ENCODE measurements at regions not wholly inside any gene's neighbourhood (a gene's known extent, or its start where the extent isn't known, plus 50 kb on each side); places are given as distances from the start of the nearest gene placed in this dataset.

- ATAC-seq (ENCODE audit: insufficient read depth, low read depth) (no peak), DNase-seq (no peak)
- no peak overlapping the region for H3K9ac ChIP-seq (ENCODE audit: low read depth, low read length)
- TF ChIP-seq EZH2 (IDR thresholded peaks at IDR 0.05; ENCODE audit: borderline replicate concordance, low read depth, low read length, severe bottlenecking), result no peak
- no peak for TF ChIP-seq CTCF (IDR thresholded peaks at IDR 0.05; ENCODE audit: borderline replicate concordance, extremely low read depth, low read length, poor library complexity, severe bottlenecking)
- no peak overlapping the region for H3K4me3 ChIP-seq (ENCODE audit: low read depth in 1 of 2, low read length in 2 of 2)
- no peaks in the 10 kb centered on the region for H3K79me2 ChIP-seq (ENCODE audit: insufficient read depth, low read length)
- no peak overlapping the region for H2AFZ ChIP-seq (ENCODE audit: low read depth, low read length)
- no peak overlapping the region for H3K27ac ChIP-seq (ENCODE audit: low read length)
- no peaks in the 10 kb centered on the region for H3K9me3 ChIP-seq (ENCODE audit: insufficient read depth, low read length, severe bottlenecking)
- H4K20me1 ChIP-seq (ENCODE audit: insufficient read depth, low read length), result peaks cover 1% of the 10 kb centered on the region; the same call in 1 of the 2 replicates
- H3K4me2 ChIP-seq (ENCODE audit: insufficient read depth, low read length), result no peak overlapping the region
- no peaks in the 10 kb centered on the region for H3K36me3 ChIP-seq (ENCODE audit: insufficient read depth, low read length)
- H3K27me3 ChIP-seq (ENCODE audit: insufficient read depth, low read length, poor library complexity), result peaks cover 6% of the 10 kb centered on the region
- H3K4me1 ChIP-seq (ENCODE audit: insufficient read depth, low read length), result no peaks in the 10 kb centered on the region
Measured at GRCh38 chr17:79353016-79353415, 257.8 kb downstream of the RBFOX3 start.

GRCh38 chr17:79350533-79350932 is 260.3 kb downstream of the RBFOX3 start:
- TF ChIP-seq EZH2 (IDR thresholded peaks at IDR 0.05; ENCODE audit: borderline replicate concordance, low read depth, low read length, severe bottlenecking) (no peak), CTCF (IDR thresholded peaks at IDR 0.05; ENCODE audit: borderline replicate concordance, extremely low read depth, low read length, poor library complexity, severe bottlenecking) (no peak)
- DNase-seq (no peak), ATAC-seq (ENCODE audit: insufficient read depth, low read depth) (no peak)
- H3K27me3 ChIP-seq (ENCODE audit: insufficient read depth, low read length, poor library complexity), result peaks cover 15% of the 10 kb centered on the region
- H4K20me1 ChIP-seq (ENCODE audit: insufficient read depth, low read length), result peaks cover 4% of the 10 kb centered on the region; the same call in 1 of the 2 replicates
- H3K9me3 ChIP-seq (ENCODE audit: insufficient read depth, low read length, severe bottlenecking), result no peaks in the 10 kb centered on the region
- H3K4me2 ChIP-seq (ENCODE audit: insufficient read depth, low read length), result no peak overlapping the region
- H3K4me1 ChIP-seq (ENCODE audit: insufficient read depth, low read length), result no peaks in the 10 kb centered on the region
- no peaks in the 10 kb centered on the region for H3K36me3 ChIP-seq (ENCODE audit: insufficient read depth, low read length)
- H3K27ac ChIP-seq (ENCODE audit: low read length), result no peak overlapping the region
- no peak overlapping the region for H3K9ac ChIP-seq (ENCODE audit: low read depth, low read length)
- H2AFZ ChIP-seq (ENCODE audit: low read depth, low read length), result no peak overlapping the region
- H3K4me3 ChIP-seq (ENCODE audit: low read depth in 1 of 2, low read length in 2 of 2), result no peak overlapping the region
- no peaks in the 10 kb centered on the region for H3K79me2 ChIP-seq (ENCODE audit: insufficient read depth, low read length)

GRCh38 chr17:79349506-79350400 is 261.1 kb downstream of the RBFOX3 start:
- ATAC-seq (ENCODE audit: insufficient read depth, low read depth) (no peak), DNase-seq (no peak)
- Histone ChIP-seq H3K4me1 (ENCODE audit: insufficient read depth, low read length) (no peaks in the 10 kb centered on the region), H3K27ac (ENCODE audit: low read length) (no peak overlapping the region), H3K9ac (ENCODE audit: low read depth, low read length) (no peak overlapping the region), H4K20me1 (ENCODE audit: insufficient read depth, low read length) (peaks cover 4% of the 10 kb centered on the region; the same call in 1 of the 2 replicates), H3K27me3 (ENCODE audit: insufficient read depth, low read length, poor library complexity) (peaks cover 15% of the 10 kb centered on the region), H3K4me3 (ENCODE audit: low read depth in 1 of 2, low read length in 2 of 2) (no peak overlapping the region), H3K79me2 (ENCODE audit: insufficient read depth, low read length) (no peaks in the 10 kb centered on the region), H3K36me3 (ENCODE audit: insufficient read depth, low read length) (no peaks in the 10 kb centered on the region), H2AFZ (ENCODE audit: low read depth, low read length) (no peak overlapping the region), H3K9me3 (ENCODE audit: insufficient read depth, low read length, severe bottlenecking) (no peaks in the 10 kb centered on the region), H3K4me2 (ENCODE audit: insufficient read depth, low read length) (no peak overlapping the region)
- TF ChIP-seq CTCF (IDR thresholded peaks at IDR 0.05; ENCODE audit: borderline replicate concordance, extremely low read depth, low read length, poor library complexity, severe bottlenecking), result no peak
- TF ChIP-seq EZH2 (IDR thresholded peaks at IDR 0.05; ENCODE audit: borderline replicate concordance, low read depth, low read length, severe bottlenecking), result no peak

Measured in DND-41 (cell line).